Activated CD8-positive, alpha-beta T cell treated with anti-CD3 and anti-CD28 coated beads for 36 hours (primary cell): ENCODE measurements at regions not wholly inside any gene's neighbourhood (a gene's known extent, or its start where the extent isn't known, plus 50 kb on each side); places are given as distances from the start of the nearest gene placed in this dataset.

Source experiments
- ATAC-seq: fragments of 200-7000 bp; cut with Tn5 transposase; one replicate; pipeline ENCODE4 v1.10.0; 2021; ENCODE audit warnings: mild to moderate bottlenecking, moderate library complexity
- CTCF ChIA-PET: fragments of 350-600 bp; sonication (Branson Sonifier 250); formaldehyde crosslinking; loops from one replicate; lab custom pipeline; 2021; ENCODE audit warnings: antibody characterized with exemption; lab: Charles Lee
- POLR2A ChIA-PET: fragments of 350-600 bp; sonication (Branson Sonifier 250); formaldehyde crosslinking; loops from one replicate; lab custom pipeline; 2021; ENCODE audit warnings: antibody characterized with exemption; lab: Charles Lee
- DNase-seq: peaks from one replicate; pipeline ENCODE4 v3.0.0-alpha.2; 2020
- H3K27ac Mint-ChIP-seq: one replicate; pipeline ENCODE4 v1.8.0; 2021; ENCODE audit warnings: mild to moderate bottlenecking, mixed read lengths
- H3K27me3 Mint-ChIP-seq: one replicate; pipeline ENCODE4 v1.8.0; 2021; ENCODE audit warnings: mixed read lengths
- H3K36me3 Mint-ChIP-seq: one replicate; pipeline ENCODE4 v1.8.0; 2021; ENCODE audit warnings: low read depth, mixed read lengths
- H3K4me1 Mint-ChIP-seq: one replicate; pipeline ENCODE4 v1.8.0; 2021; ENCODE audit warnings: low read depth, mixed read lengths
- H3K4me3 Mint-ChIP-seq: one replicate; pipeline ENCODE4 v1.8.0; 2021; ENCODE audit warnings: mild to moderate bottlenecking, moderate library complexity, mixed read lengths
- H3K9me3 Mint-ChIP-seq: one replicate; pipeline ENCODE4 v1.8.0; 2021; ENCODE audit warnings: mixed read lengths
- CTCF ChIP-seq: fragments of 200-600 bp; IDR thresholded peaks from one replicate; pipeline ENCODE4 v1.8.0; 2022; ENCODE audit warnings: antibody characterized with exemption, mild to moderate bottlenecking
- intact Hi-C: fragments of 100-400 bp; cut with micrococcal nuclease; formaldehyde crosslinking; loops from one replicate; pipeline ENCODE4 v1.10.0; 2022

GRCh38 chr5:176153741-176154140, 84.5 kb upstream of the SIMC1 start:
- ATAC-seq, result no peak
- Mint-ChIP-seq H3K27me3 (peaks cover 7% of the 10 kb centered on the region), H3K4me3 (no peak overlapping the region), H3K4me1 (no peaks in the 10 kb centered on the region), H3K27ac (no peak overlapping the region), H3K36me3 (no peaks in the 10 kb centered on the region), H3K9me3 (no peaks in the 10 kb centered on the region)
- no peak for DNase-seq
- POLR2A ChIA-PET, result no interaction called here
- TF ChIP-seq CTCF, result no peak
- CTCF ChIA-PET, result no interaction called here
- intact Hi-C loops, result no loop called here

DNA sequence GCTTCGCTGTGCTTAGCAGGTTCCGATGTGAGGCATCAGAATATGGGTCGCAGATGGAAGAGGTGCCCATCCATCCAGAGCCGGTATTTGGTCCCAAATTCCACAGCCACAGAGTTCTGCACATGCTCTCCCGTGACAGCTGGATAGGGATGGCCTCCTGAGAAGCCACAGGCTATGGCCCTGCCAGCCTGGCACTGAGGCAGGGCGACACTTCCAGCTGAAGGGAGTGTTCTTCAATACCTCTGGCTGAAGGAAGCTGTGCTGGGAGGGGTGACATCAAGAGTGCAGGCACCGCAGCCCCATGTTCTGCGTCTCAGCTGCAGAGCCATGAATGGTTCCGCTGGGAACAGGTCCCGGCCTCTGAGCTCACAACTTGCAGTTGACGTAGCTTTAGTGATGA, 83.4 kb upstream of the SIMC1 start:
- Mint-ChIP-seq H3K4me3 (no peak overlapping the region), H3K36me3 (no peaks in the 10 kb centered on the region), H3K27ac (no peak overlapping the region), H3K4me1 (no peaks in the 10 kb centered on the region), H3K27me3 (peaks cover 8% of the 10 kb centered on the region), H3K9me3 (no peaks in the 10 kb centered on the region)
- no peak for TF ChIP-seq CTCF
- DNase-seq (no peak), ATAC-seq (no peak)
- intact Hi-C loops, result no loop called here
- POLR2A ChIA-PET, result no interaction called here
- CTCF ChIA-PET, result no interaction called here

DNA sequence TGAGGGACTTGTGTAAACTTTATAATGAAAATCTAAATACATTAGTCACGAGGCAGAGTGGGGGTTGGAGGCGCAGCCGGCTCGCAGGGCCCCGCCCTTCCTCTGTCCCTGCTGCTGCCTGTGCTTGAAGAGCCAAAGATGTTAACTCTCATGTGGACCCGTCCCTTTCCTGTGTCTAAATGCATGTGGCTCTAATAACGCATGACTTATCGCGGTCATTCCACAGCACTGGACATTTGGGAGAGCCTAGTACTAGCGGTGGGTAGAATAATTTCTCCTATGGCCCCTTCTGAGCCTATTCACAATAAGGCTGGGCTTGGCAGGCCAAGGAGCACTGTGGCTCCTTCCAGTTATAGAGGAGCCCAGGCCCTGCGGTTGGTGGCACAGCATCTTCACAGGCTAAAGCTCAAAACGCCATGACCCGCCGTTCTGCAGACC, 82.3 kb upstream of the SIMC1 start:
- CTCF ChIA-PET, result no interaction called here
- H3K4me1 Mint-ChIP-seq, result no peaks in the 10 kb centered on the region
- POLR2A ChIA-PET, result no interaction called here
- H3K36me3 Mint-ChIP-seq, result no peaks in the 10 kb centered on the region
- DNase-seq (no peak), ATAC-seq (no peak)
- intact Hi-C loops, result no loop called here
- H3K9me3 Mint-ChIP-seq, result no peaks in the 10 kb centered on the region
- no peak for TF ChIP-seq CTCF
- peaks cover 7% of the 10 kb centered on the region for H3K27me3 Mint-ChIP-seq
- H3K4me3 Mint-ChIP-seq, result no peak overlapping the region
- no peak overlapping the region for H3K27ac Mint-ChIP-seq

DNA sequence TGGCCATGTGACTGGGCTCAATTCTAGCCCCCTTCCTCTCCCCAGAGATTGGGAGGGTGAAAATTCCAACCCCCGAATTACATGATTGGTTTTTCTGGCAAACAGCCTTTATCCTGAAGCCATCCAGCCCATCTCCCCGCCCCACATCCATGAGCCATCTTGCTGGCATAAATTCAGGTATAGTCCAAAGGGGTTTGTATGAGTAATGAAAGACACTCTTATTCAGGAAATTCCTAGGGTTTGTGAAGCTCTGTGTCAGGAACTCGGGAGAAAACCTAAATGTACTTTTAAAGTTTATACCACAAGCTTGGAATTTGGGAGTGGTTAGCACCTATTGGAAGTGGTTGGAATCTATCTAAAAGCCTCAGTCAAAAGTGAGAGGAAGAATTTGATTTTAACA, 80.6 kb upstream of the SIMC1 start:
- TF ChIP-seq CTCF, result no peak
- no peak overlapping the region for H3K27ac Mint-ChIP-seq
- ChIA-PET CTCF (no interaction called here), POLR2A (no interaction called here)
- DNase-seq (no peak), ATAC-seq (no peak)
- H3K4me1 Mint-ChIP-seq, result no peaks in the 10 kb centered on the region
- no peaks in the 10 kb centered on the region for H3K9me3 Mint-ChIP-seq
- intact Hi-C loops, result no loop called here
- H3K27me3 Mint-ChIP-seq, result peaks cover 8% of the 10 kb centered on the region
- H3K36me3 Mint-ChIP-seq, result no peaks in the 10 kb centered on the region
- no peak overlapping the region for H3K4me3 Mint-ChIP-seq

DNA sequence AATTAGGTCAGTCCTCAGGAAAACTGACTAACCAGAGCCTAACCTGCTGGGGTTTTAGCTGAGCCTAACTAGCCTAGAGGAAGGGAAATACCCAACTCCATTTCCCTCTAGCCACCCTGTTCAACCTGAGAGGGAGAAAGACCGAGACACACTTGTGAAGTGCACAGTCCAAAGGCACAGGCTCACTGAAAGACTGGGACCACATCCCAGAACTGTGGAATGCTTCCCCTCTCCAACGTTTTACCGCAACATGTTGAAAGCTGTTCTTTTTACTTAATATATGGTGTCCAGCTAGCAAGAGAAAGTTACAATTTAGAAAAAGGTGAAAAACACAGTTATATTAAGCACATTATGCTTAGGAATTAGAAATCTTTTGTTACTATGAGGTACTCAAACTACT, 76.8 kb upstream of the SIMC1 start:
- H3K4me3 Mint-ChIP-seq, result no peak overlapping the region

More for the DNA sequence above, 76.8 kb upstream of the SIMC1 start:
- TF ChIP-seq CTCF, result no peak
- no peak for DNase-seq
- Mint-ChIP-seq H3K27ac (no peak overlapping the region), H3K27me3 (peaks cover 13% of the 10 kb centered on the region), H3K9me3 (no peaks in the 10 kb centered on the region), H3K36me3 (no peaks in the 10 kb centered on the region), H3K4me1 (no peaks in the 10 kb centered on the region)
- intact Hi-C loops, result no loop called here
- ChIA-PET CTCF (no interaction called here), POLR2A (no interaction called here)
- no peak for ATAC-seq
